HUDEP-2 (cell line): ENCODE measurements at regions not wholly inside any gene's neighbourhood (a gene's known extent, or its start where the extent isn't known, plus 50 kb on each side); places are given as distances from the start of the nearest gene placed in this dataset.
"Not testable (repeated sequence)": the region's sequence is repeated elsewhere in the genome, so short reads cannot be mapped to it uniquely, and the experiment has no call there.

Experiments
- DNase-seq, 76 experiments: peaks; one replicate each; lab custom pipeline; 2025; ENCODE audit not compliant: unreplicated experiment in 76 of 76; lab: John Stamatoyannopoulos, UW

GRCh38 chr1:30660241-30660640, 63.1 kb downstream of the MATN1 start:
- DNase-seq = no peak

- no peak for DNase-seq
Observed at GRCh38 chr1:30659702-30660101, 63.7 kb downstream of the MATN1 start.

- DNase-seq = not testable (repeated sequence)
Observed at GRCh38 chr1:30658375-30658774, 65.0 kb downstream of the MATN1 start.

GRCh38 chr1:30658014-30658336, 65.4 kb downstream of the MATN1 start:
- DNase-seq = no peak

- DNase-seq = no peak
Observed at GRCh38 chr1:30657131-30658013, 66.0 kb downstream of the MATN1 start.

- no peak for DNase-seq
Observed at GRCh38 chr1:30656171-30656940, 67.0 kb downstream of the MATN1 start.

- no peak for DNase-seq
Observed at GRCh38 chr1:30655672-30656071, 67.7 kb downstream of the MATN1 start.

GRCh38 chr1:30654188-30654587, 69.2 kb downstream of the MATN1 start:
- no peak for DNase-seq

GRCh38 chr1:30652152-30652841, 71.1 kb downstream of the MATN1 start:
- DNase-seq = no peak

- not testable (repeated sequence) for DNase-seq
Observed at GRCh38 chr1:30651395-30651794, 72.0 kb downstream of the MATN1 start.

- no peak for DNase-seq
Observed at GRCh38 chr1:30650968-30651320, 72.4 kb downstream of the MATN1 start.

GRCh38 chr1:30650038-30650967, 73.1 kb downstream of the MATN1 start:
- DNase-seq = no peak

GRCh38 chr1:30649321-30649991, 73.9 kb downstream of the MATN1 start:
- no peak for DNase-seq

GRCh38 chr1:30648408-30649000, 74.9 kb downstream of the MATN1 start:
- no peak for DNase-seq

GRCh38 chr1:30645807-30646206, 77.6 kb downstream of the MATN1 start:
- no peak for DNase-seq

GRCh38 chr1:30642391-30643120, 80.8 kb downstream of the MATN1 start:
- no peak for DNase-seq

GRCh38 chr1:30641572-30642353, 81.6 kb downstream of the MATN1 start:
- DNase-seq = no peak

GRCh38 chr1:30639881-30640452, 83.4 kb downstream of the MATN1 start:
- no peak for DNase-seq
